ENCODE measurements at regions not wholly inside any gene's neighbourhood (a gene's known extent, or its start where the extent isn't known, plus 50 kb on each side); places are given as distances from the start of the nearest gene placed in this dataset.

DNA sequence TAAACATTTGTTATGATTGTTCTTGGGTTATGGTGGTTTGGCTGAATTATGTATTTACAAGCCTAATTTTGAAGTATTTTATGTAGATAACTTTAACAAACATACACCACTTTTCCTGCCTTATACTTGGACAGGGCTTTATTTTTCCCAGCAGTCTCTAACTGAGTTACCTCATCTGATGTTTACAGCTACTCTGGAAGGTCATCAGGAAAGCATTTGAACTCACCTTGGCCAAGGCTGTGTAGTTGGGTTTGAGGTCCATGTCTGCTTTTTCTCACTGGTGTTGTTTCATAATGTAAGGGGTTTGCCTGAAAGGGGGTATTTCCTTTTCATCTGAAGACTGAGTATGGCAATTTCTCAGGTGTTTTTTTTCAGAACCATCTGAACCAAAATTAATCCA lies 193.5 kb downstream of the RWDD3 start:
- TF ChIP-seq, protein P1, sequence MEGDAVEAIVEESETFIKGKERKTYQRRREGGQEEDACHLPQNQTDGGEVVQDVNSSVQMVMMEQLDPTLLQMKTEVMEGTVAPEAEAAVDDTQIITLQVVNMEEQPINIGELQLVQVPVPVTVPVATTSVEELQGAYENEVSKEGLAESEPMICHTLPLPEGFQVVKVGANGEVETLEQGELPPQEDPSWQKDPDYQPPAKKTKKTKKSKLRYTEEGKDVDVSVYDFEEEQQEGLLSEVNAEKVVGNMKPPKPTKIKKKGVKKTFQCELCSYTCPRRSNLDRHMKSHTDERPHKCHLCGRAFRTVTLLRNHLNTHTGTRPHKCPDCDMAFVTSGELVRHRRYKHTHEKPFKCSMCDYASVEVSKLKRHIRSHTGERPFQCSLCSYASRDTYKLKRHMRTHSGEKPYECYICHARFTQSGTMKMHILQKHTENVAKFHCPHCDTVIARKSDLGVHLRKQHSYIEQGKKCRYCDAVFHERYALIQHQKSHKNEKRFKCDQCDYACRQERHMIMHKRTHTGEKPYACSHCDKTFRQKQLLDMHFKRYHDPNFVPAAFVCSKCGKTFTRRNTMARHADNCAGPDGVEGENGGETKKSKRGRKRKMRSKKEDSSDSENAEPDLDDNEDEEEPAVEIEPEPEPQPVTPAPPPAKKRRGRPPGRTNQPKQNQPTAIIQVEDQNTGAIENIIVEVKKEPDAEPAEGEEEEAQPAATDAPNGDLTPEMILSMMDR (IDR thresholded peaks at IDR 0.05), result no peak
- no peak for TF ChIP-seq POLR2A (IDR thresholded peaks at IDR 0.05)
